Lung (tissue), 11 donors: ENCODE measurements at regions not wholly inside any gene's neighbourhood (a gene's known extent, or its start where the extent isn't known, plus 50 kb on each side); places are given as distances from the start of the nearest gene placed in this dataset.

Source experiments
- ATAC-seq: fragments of 200-7000 bp; cut with Tn5 transposase; one replicate; pipeline ENCODE4 v1.9.1; 2020; ENCODE audit warnings: moderate number of reproducible peaks; ENCODE audit not compliant: insufficient read depth, low FRiP score
- DNase-seq, 3 donors: peaks; one replicate each; pipeline ENCODE4 v3.0.0-alpha.2; 2013 to 2017
- H3K27ac ChIP-seq, 2 donors: one replicate each; pipeline ENCODE4 v1.5.1; 2013; ENCODE audit warnings: mild to moderate bottlenecking in 2 of 2, moderate library complexity in 2 of 2, control low read depth in 1 of 2, inconsistent platforms in 1 of 2, low read depth in 1 of 2, low read length in 1 of 2
- H3K27me3 ChIP-seq, 3 donors: one replicate each; pipeline ENCODE4 v1.5.1; 2013; ENCODE audit warnings: low read length in 2 of 3; ENCODE audit not compliant: control insufficient read depth in 3 of 3, insufficient read depth in 3 of 3
- H3K36me3 ChIP-seq, 4 donors: one replicate each; pipeline ENCODE4 v1.5.1; 2013; ENCODE audit warnings: low read length in 4 of 4, mild to moderate bottlenecking in 1 of 4, moderate library complexity in 1 of 4; ENCODE audit not compliant: control insufficient read depth in 4 of 4, insufficient read depth in 4 of 4
- H3K4me1 ChIP-seq, 5 donors: one replicate each; pipeline ENCODE4 v1.5.1; 2013; ENCODE audit warnings: low read length in 5 of 5, mild to moderate bottlenecking in 2 of 5, moderate library complexity in 1 of 5; ENCODE audit not compliant: control insufficient read depth in 5 of 5, insufficient read depth in 5 of 5
- H3K4me3 ChIP-seq: one replicate; pipeline ENCODE4 v1.5.1; 2013; ENCODE audit warnings: mild to moderate bottlenecking, control low read depth, moderate library complexity
- H3K9ac ChIP-seq, 2 donors: one replicate each; pipeline ENCODE4 v1.5.1; 2013; ENCODE audit warnings: low read length in 2 of 2, control low read depth in 1 of 2; ENCODE audit not compliant: insufficient read depth in 1 of 2
- H3K9me3 ChIP-seq, 4 donors: one replicate each; pipeline ENCODE4 v1.5.1; 2013; ENCODE audit warnings: low read length in 3 of 4, mild to moderate bottlenecking in 1 of 4, moderate library complexity in 1 of 4; ENCODE audit not compliant: control insufficient read depth in 4 of 4, insufficient read depth in 3 of 4
- WGBS, 2 donors: extraction: QIAGEN DNeasy Blood & Tissue Kit; methylation state at CpG; one replicate each; pipeline ENCODE4 v1.1.7; 2013; 5-methylcytosine and 5-hydroxymethylcytosine counted together
- TF ChIP-seq, protein P1 (sequence below): IDR thresholded peaks from 2 replicates; pipeline ENCODE4 v1.5.1; 2012; ENCODE audit warnings: mild to moderate bottlenecking; ENCODE audit errors: control extremely low read depth, extremely low read depth
- donor health status: control.
- donor health status: control.
- donor health status: Bipolar disorder and iron deficiency.
- donor health status: healthy.
- donor health status: DM: yes; HTN: yes; CAD: no.

DNA sequence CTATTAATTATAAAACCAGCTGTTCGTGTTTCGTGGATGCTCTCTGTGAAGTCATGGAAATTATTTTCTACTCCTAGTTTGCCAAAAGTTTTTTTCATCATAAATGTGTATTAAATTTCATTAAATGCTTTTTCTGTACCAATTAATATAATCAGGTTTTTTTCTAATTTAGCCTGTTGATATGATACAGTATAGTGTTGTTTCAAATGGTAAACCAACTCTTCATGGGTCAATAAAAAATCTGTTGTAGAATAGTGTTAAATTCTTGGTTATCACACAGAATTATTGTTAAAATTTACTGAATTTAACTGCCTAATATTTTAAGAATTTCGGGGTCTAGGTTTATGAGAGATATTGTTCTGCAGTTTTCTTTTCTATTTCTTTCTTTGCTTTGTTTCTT lies 505.9 kb upstream of the MANEA start:
- TF ChIP-seq, protein P1, sequence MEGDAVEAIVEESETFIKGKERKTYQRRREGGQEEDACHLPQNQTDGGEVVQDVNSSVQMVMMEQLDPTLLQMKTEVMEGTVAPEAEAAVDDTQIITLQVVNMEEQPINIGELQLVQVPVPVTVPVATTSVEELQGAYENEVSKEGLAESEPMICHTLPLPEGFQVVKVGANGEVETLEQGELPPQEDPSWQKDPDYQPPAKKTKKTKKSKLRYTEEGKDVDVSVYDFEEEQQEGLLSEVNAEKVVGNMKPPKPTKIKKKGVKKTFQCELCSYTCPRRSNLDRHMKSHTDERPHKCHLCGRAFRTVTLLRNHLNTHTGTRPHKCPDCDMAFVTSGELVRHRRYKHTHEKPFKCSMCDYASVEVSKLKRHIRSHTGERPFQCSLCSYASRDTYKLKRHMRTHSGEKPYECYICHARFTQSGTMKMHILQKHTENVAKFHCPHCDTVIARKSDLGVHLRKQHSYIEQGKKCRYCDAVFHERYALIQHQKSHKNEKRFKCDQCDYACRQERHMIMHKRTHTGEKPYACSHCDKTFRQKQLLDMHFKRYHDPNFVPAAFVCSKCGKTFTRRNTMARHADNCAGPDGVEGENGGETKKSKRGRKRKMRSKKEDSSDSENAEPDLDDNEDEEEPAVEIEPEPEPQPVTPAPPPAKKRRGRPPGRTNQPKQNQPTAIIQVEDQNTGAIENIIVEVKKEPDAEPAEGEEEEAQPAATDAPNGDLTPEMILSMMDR = no peak
- Histone ChIP-seq H3K9ac (no peak overlapping the region), H3K4me1 (no peaks in the 10 kb centered on the region), H3K36me3 (no peaks in the 10 kb centered on the region), H3K4me3 (no peak overlapping the region), H3K27ac (no peak overlapping the region), H3K27me3 (no peaks in the 10 kb centered on the region), H3K9me3 (peaks cover 0 to 2% (median 0%) of the 10 kb centered on the region in 4 donors)
- no peak for DNase-seq
- ATAC-seq = no peak
- 85 to 91% methylated on average over 3 of the region's 3 CpGs for WGBS, 2 donors

- Histone ChIP-seq H3K9ac (no peak overlapping the region), H3K9me3 (peaks cover 0 to 2% (median 0%) of the 10 kb centered on the region in 4 donors), H3K36me3 (no peaks in the 10 kb centered on the region), H3K27ac (no peak overlapping the region), H3K4me1 (peaks cover 0 to 2% (median 0%) of the 10 kb centered on the region in 5 donors), H3K27me3 (no peaks in the 10 kb centered on the region), H3K4me3 (no peak overlapping the region)
- no peak for DNase-seq
- TF ChIP-seq, protein P1 = no peak
- ATAC-seq = no peak
- 71 to 74% methylated on average over 1 of the region's 1 CpG for WGBS, 2 donors
These were observed 498.9 kb upstream of the MANEA start for GRCh38 chr6:95078457-95078856.

GRCh38 chr6:95081231-95081630 lies 496.1 kb upstream of the MANEA start:
- H3K27ac ChIP-seq = no peak overlapping the region
- peaks cover 0 to 2% (median 0%) of the 10 kb centered on the region in 5 donors for H3K4me1 ChIP-seq
- ATAC-seq (no peak), DNase-seq (no peak)
- H3K27me3 ChIP-seq = no peaks in the 10 kb centered on the region
- TF ChIP-seq, protein P1 = no peak
- H3K36me3 ChIP-seq = no peaks in the 10 kb centered on the region
- no peak overlapping the region for H3K9ac ChIP-seq
- H3K4me3 ChIP-seq = no peak overlapping the region
- H3K9me3 ChIP-seq = peaks cover 0 to under 1% (median 0%) of the 10 kb centered on the region in 4 donors
- 46 to 52% methylated on average over 2 of the region's 2 CpGs for WGBS, 2 donors

GRCh38 chr6:95081949-95082348 lies 495.4 kb upstream of the MANEA start:
- Histone ChIP-seq H3K27ac (no peak overlapping the region), H3K4me1 (peaks cover 0 to 2% (median 0%) of the 10 kb centered on the region in 5 donors), H3K9ac (no peak overlapping the region), H3K27me3 (no peaks in the 10 kb centered on the region), H3K36me3 (no peaks in the 10 kb centered on the region), H3K4me3 (no peak overlapping the region), H3K9me3 (no peaks in the 10 kb centered on the region)
- TF ChIP-seq, protein P1 = no peak
- 90 to 94% methylated on average over 2 of the region's 2 CpGs for whole genome bisulfite sequencing, 2 donors
- no peak for DNase-seq
- no peak for ATAC-seq
